Liver (tissue), 7 donors: ENCODE measurements at regions not wholly inside any gene's neighbourhood (a gene's known extent, or its start where the extent isn't known, plus 50 kb on each side); places are given as distances from the start of the nearest gene placed in this dataset.

Source experiments
- DNase-seq: peaks from one replicate; pipeline ENCODE4 v3.0.0-alpha.2; 2017; ENCODE audit warnings: low spot score
- H3K27ac ChIP-seq, 2 donors: one replicate each; pipeline ENCODE4 v1.7.0; 2013; ENCODE audit warnings: inconsistent platforms in 2 of 2, low read length in 2 of 2, control low read depth in 1 of 2, low read depth in 1 of 2, mild to moderate bottlenecking in 1 of 2
- H3K27me3 ChIP-seq, 4 donors: one replicate each; pipeline versions ENCODE4 v1.6.1 to v1.7.0; 2013; ENCODE audit warnings: low read length in 3 of 4, inconsistent platforms in 1 of 4, mild to moderate bottlenecking in 1 of 4, moderate library complexity in 1 of 4; ENCODE audit not compliant: control insufficient read depth in 4 of 4, insufficient read depth in 4 of 4
- H3K36me3 ChIP-seq, 4 donors: one replicate each; pipeline versions ENCODE4 v1.6.1 to v1.7.0; 2013; ENCODE audit warnings: low read length in 3 of 4, mild to moderate bottlenecking in 3 of 4, low read depth in 1 of 4, moderate library complexity in 1 of 4; ENCODE audit not compliant: control insufficient read depth in 4 of 4, insufficient read depth in 3 of 4
- H3K4me1 ChIP-seq, 4 donors: one replicate each; pipeline versions ENCODE4 v1.6.1 to v1.7.0; 2013; ENCODE audit warnings: low read length in 3 of 4, mild to moderate bottlenecking in 3 of 4, moderate library complexity in 1 of 4; ENCODE audit not compliant: control insufficient read depth in 4 of 4, insufficient read depth in 4 of 4
- H3K4me3 ChIP-seq, 3 donors: one replicate each; pipeline versions ENCODE4 v1.6.1 to v1.7.0; 2013; ENCODE audit warnings: low read length in 3 of 3, control low read depth in 1 of 3, low read depth in 1 of 3, mild to moderate bottlenecking in 1 of 3
- H3K9ac ChIP-seq, 2 donors: one replicate each; pipeline ENCODE4 v1.7.0; 2013; ENCODE audit warnings: low read length in 2 of 2, mild to moderate bottlenecking in 2 of 2, moderate library complexity in 2 of 2, control low read depth in 1 of 2, low read depth in 1 of 2
- H3K9me3 ChIP-seq, 4 donors: one replicate each; pipeline versions ENCODE4 v1.6.1 to v1.7.0; 2013; ENCODE audit warnings: low read length in 3 of 4; ENCODE audit not compliant: control insufficient read depth in 4 of 4
- ATF3 ChIP-seq: IDR thresholded peaks from 2 replicates; pipeline ENCODE4 v1.6.1; 2016; ENCODE audit warnings: antibody characterized with exemption
- FOXA1 ChIP-seq: IDR thresholded peaks from 2 replicates; pipeline ENCODE4 v1.6.1; 2016; ENCODE audit warnings: antibody characterized with exemption
- FOXA2 ChIP-seq: IDR thresholded peaks from 2 replicates; pipeline ENCODE4 v1.6.1; 2016; ENCODE audit warnings: antibody characterized with exemption
- GABPA ChIP-seq, 2 donors: IDR thresholded peaks in 1 of 2; conservative IDR thresholded peaks in 1 of 2; 2 replicates each; pipeline ENCODE4 v1.6.1; 2016; ENCODE audit warnings: antibody characterized with exemption in 2 of 2, mild to moderate bottlenecking in 1 of 2, moderate library complexity in 1 of 2
- HNF4A ChIP-seq, 2 donors: conservative IDR thresholded peaks; 2 replicates each; pipeline ENCODE4 v1.6.1; 2016; ENCODE audit warnings: antibody characterized with exemption in 2 of 2, mild to moderate bottlenecking in 2 of 2
- JUND ChIP-seq, 2 donors: IDR thresholded peaks; 2 replicates each; pipeline ENCODE4 v1.6.1; 2016; ENCODE audit warnings: antibody characterized with exemption in 2 of 2
- MAX ChIP-seq: IDR thresholded peaks from 2 replicates; pipeline ENCODE4 v1.6.1; 2016; ENCODE audit warnings: antibody characterized with exemption
- NR2F2 ChIP-seq: IDR thresholded peaks from 2 replicates; pipeline ENCODE4 v1.6.1; 2016; ENCODE audit warnings: antibody characterized with exemption
- REST ChIP-seq: IDR thresholded peaks from 2 replicates; pipeline ENCODE4 v1.6.1; 2016; ENCODE audit warnings: antibody characterized with exemption, mild to moderate bottlenecking
- RXRA ChIP-seq, 2 donors: IDR thresholded peaks; 2 replicates each; pipeline ENCODE4 v1.6.1; 2017 to 2018; ENCODE audit warnings: antibody characterized with exemption in 2 of 2, mild to moderate bottlenecking in 1 of 2
- SP1 ChIP-seq: IDR thresholded peaks from 2 replicates; pipeline ENCODE4 v1.6.1; 2018; ENCODE audit warnings: antibody characterized with exemption, mild to moderate bottlenecking
- TAF1 ChIP-seq: conservative IDR thresholded peaks from 2 replicates; pipeline ENCODE4 v1.6.1; 2016; ENCODE audit warnings: antibody characterized with exemption, mild to moderate bottlenecking
- YY1 ChIP-seq: IDR thresholded peaks from 2 replicates; pipeline ENCODE4 v1.6.1; 2016; ENCODE audit warnings: antibody characterized with exemption, mild to moderate bottlenecking
- WGBS: extraction: QIAGEN DNeasy Blood & Tissue Kit; methylation state at CpG from one replicate; pipeline ENCODE4 v1.1.7; 2013; 5-methylcytosine and 5-hydroxymethylcytosine counted together
- TF ChIP-seq, protein P1 (sequence below): IDR thresholded peaks from 2 replicates; pipeline ENCODE4 v1.6.1; 2016; ENCODE audit warnings: antibody characterized with exemption
- donor health status: healthy.
- donor health status: healthy.
- donor health status: healthy.
- donor health status: healthy.

GRCh38 chr17:74094651-74095050, 108.8 kb upstream of the RPL38 start:
- peaks cover 0 to 17% (median 0%) of the 10 kb centered on the region in 4 donors for H3K27me3 ChIP-seq
- no peaks in the 10 kb centered on the region for H3K36me3 ChIP-seq
- no peak overlapping the region for H3K4me3 ChIP-seq
- no peak for TF ChIP-seq GABPA (IDR thresholded peaks at IDR 0.05 in 1 of 2, conservative IDR thresholded peaks at IDR 0.05 in 1 of 2)
- no peak for TF ChIP-seq RXRA (IDR thresholded peaks at IDR 0.05)
- TF ChIP-seq FOXA1 = no peak
- no peak for TF ChIP-seq FOXA2
- no peak for TF ChIP-seq MAX
- DNase-seq = no peak
- H3K4me1 ChIP-seq = no peaks in the 10 kb centered on the region
- peaks cover 0 to 16% (median 8%) of the 10 kb centered on the region in 4 donors for H3K9me3 ChIP-seq
- no peak overlapping the region for H3K9ac ChIP-seq
- H3K27ac ChIP-seq = no peak overlapping the region

- Histone ChIP-seq H3K27ac (no peak overlapping the region), H3K27me3 (peaks cover 0 to 17% (median 0%) of the 10 kb centered on the region in 4 donors), H3K9ac (no peak overlapping the region), H3K9me3 (peaks cover 0 to 10% (median 2%) of the 10 kb centered on the region in 4 donors), H3K4me1 (no peaks in the 10 kb centered on the region), H3K4me3 (no peak overlapping the region), H3K36me3 (no peaks in the 10 kb centered on the region)
- TF ChIP-seq RXRA (IDR thresholded peaks at IDR 0.05) (no peak), REST (no peak), HNF4A (conservative IDR thresholded peaks at IDR 0.05) (no peak)
- WGBS = 60% methylated on average over 5 of the region's 5 CpGs
- DNase-seq = no peak
These were observed 107.0 kb upstream of the RPL38 start for GRCh38 chr17:74096456-74096855.

DNA sequence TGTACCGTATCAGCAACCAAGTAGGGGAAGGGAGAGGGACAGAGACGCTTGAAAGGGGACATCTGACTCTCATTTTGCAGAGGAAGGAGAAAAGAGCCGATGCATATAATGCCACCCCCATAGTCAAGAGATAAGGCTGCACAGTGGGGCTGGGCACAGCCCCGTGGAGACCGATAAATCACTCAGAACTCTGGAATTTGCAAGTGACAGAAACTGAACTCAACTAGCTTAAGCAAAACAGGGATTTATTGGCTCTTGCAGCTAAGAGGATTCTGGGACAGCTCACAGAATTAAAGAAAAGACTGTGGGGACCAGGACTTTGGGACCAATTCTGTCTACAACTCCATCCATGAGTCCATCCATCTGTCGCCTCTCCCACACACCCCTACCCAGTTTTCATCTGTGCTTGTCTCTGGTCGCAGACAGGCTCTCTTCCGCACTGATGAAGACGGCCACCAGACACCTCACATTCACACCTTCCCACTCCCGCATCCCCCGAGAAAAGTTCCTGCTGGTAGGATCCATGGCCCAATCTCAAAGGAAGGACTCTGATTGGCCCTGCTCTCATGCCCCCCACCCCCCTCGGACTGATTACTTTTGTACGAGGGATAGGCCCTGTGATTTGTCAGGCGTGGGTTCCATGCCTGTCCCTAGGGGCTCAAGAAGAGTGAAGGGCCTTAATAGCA, 105.9 kb upstream of the RPL38 start:
- H3K27me3 ChIP-seq = peaks cover 0 to 17% (median 0%) of the 10 kb centered on the region in 4 donors
- H3K36me3 ChIP-seq = no peaks in the 10 kb centered on the region
- no peak for DNase-seq
- 63% methylated on average over 14 of the region's 14 CpGs for WGBS
- H3K4me1 ChIP-seq = no peaks in the 10 kb centered on the region
- peaks cover 0 to 5% (median 1%) of the 10 kb centered on the region in 4 donors for H3K9me3 ChIP-seq
- H3K27ac ChIP-seq = no peak overlapping the region
- no peak overlapping the region for H3K9ac ChIP-seq
- no peak overlapping the region for H3K4me3 ChIP-seq
- TF ChIP-seq, protein P1, sequence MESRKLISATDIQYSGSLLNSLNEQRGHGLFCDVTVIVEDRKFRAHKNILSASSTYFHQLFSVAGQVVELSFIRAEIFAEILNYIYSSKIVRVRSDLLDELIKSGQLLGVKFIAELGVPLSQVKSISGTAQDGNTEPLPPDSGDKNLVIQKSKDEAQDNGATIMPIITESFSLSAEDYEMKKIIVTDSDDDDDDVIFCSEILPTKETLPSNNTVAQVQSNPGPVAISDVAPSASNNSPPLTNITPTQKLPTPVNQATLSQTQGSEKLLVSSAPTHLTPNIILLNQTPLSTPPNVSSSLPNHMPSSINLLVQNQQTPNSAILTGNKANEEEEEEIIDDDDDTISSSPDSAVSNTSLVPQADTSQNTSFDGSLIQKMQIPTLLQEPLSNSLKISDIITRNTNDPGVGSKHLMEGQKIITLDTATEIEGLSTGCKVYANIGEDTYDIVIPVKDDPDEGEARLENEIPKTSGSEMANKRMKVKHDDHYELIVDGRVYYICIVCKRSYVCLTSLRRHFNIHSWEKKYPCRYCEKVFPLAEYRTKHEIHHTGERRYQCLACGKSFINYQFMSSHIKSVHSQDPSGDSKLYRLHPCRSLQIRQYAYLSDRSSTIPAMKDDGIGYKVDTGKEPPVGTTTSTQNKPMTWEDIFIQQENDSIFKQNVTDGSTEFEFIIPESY = no peak
- TF ChIP-seq ATF3 (no peak), REST (no peak), HNF4A (conservative IDR thresholded peaks at IDR 0.05) (no peak), MAX (no peak), TAF1 (no peak), YY1 (no peak), NR2F2 (no peak), GABPA (IDR thresholded peaks at IDR 0.05 in 1 of 2, conservative IDR thresholded peaks at IDR 0.05 in 1 of 2) (no peak), SP1 (no peak), FOXA2 (no peak), JUND (IDR thresholded peaks at IDR 0.05) (no peak), RXRA (IDR thresholded peaks at IDR 0.05) (no peak)
